Loucy (cell line): ENCODE measurements at regions not wholly inside any gene's neighbourhood (a gene's known extent, or its start where the extent isn't known, plus 50 kb on each side); places are given as distances from the start of the nearest gene placed in this dataset.

ENCODE experiments used
- H2AFZ ChIP-seq: fragments of 200-600 bp; sonication (generic); 2 replicates; pipeline ENCODE4 v1.6.0; 2016; ENCODE audit warnings: antibody characterized with exemption, mild to moderate bottlenecking, low read length, moderate library complexity
- H3F3A ChIP-seq: fragments of 200-600 bp; 2 replicates; pipeline ENCODE4 v1.6.0; 2016; ENCODE audit warnings: antibody characterized with exemption, low read depth, mild to moderate bottlenecking
- H3K27me3 ChIP-seq: fragments of 200-600 bp; sonication (generic); 2 replicates; pipeline ENCODE4 v1.6.1; 2014; ENCODE audit warnings: low read length, mild to moderate bottlenecking; ENCODE audit not compliant: insufficient read depth, poor library complexity, severe bottlenecking
- H3K36me3 ChIP-seq: fragments of 200-600 bp; sonication (generic); 2 replicates; pipeline ENCODE4 v1.6.1; 2016; ENCODE audit warnings: low read length; ENCODE audit not compliant: insufficient read depth
- H3K4me1 ChIP-seq: fragments of 200-600 bp; sonication (generic); 2 replicates; pipeline ENCODE4 v1.5.1; 2014; ENCODE audit warnings: low read length, mild to moderate bottlenecking; ENCODE audit not compliant: insufficient read depth, poor library complexity, severe bottlenecking
- H3K4me2 ChIP-seq: fragments of 200-600 bp; sonication (generic); 2 replicates; pipeline ENCODE4 v1.6.0; 2014; ENCODE audit warnings: antibody characterized with exemption, low read length, low read depth, mild to moderate bottlenecking; ENCODE audit not compliant: poor library complexity, severe bottlenecking
- H3K4me3 ChIP-seq: fragments of 200-600 bp; sonication (generic); 2 replicates; pipeline ENCODE4 v1.5.1; 2014; ENCODE audit warnings: low read length, mild to moderate bottlenecking, mixed read lengths; ENCODE audit not compliant: poor library complexity, severe bottlenecking
- H3K79me2 ChIP-seq: fragments of 200-600 bp; sonication (generic); 2 replicates; pipeline ENCODE4 v1.6.1; 2014; ENCODE audit warnings: low read length; ENCODE audit not compliant: insufficient read depth
- H3K9ac ChIP-seq: fragments of 200-600 bp; sonication (generic); 2 replicates; pipeline ENCODE4 v1.6.0; 2014; ENCODE audit warnings: mild to moderate bottlenecking, low read depth, low read length, moderate library complexity; ENCODE audit not compliant: poor library complexity, severe bottlenecking
- H3K9me2 ChIP-seq: fragments of 200-600 bp; sonication (generic); replicated peaks from 2 replicates; pipeline ENCODE4 v1.6.1; 2016; ENCODE audit warnings: low read depth, low read length, mixed read lengths
- H3K9me3 ChIP-seq: fragments of 200-600 bp; sonication (generic); 2 replicates; pipeline ENCODE4 v1.6.1; 2014; ENCODE audit warnings: mild to moderate bottlenecking, antibody characterized with exemption, low read length, low read depth; ENCODE audit not compliant: insufficient read depth
- H4K20me1 ChIP-seq: fragments of 200-600 bp; sonication (generic); 2 replicates; pipeline ENCODE4 v1.6.0; 2014; ENCODE audit warnings: antibody characterized with exemption, low read length, mild to moderate bottlenecking; ENCODE audit not compliant: insufficient read depth, poor library complexity, severe bottlenecking
- CTCF ChIP-seq: fragments of 200-600 bp; sonication (generic); conservative IDR thresholded peaks from 2 replicates; pipeline ENCODE4 v1.5.1; 2014; ENCODE audit warnings: mild to moderate bottlenecking, antibody characterized with exemption, low read length
- EZH2phosphoT487 ChIP-seq: fragments of 200-600 bp; IDR thresholded peaks from 2 replicates; pipeline ENCODE4 v1.6.1; 2018; ENCODE audit warnings: antibody characterized with exemption, mild to moderate bottlenecking, moderate library complexity, borderline replicate concordance

DNA sequence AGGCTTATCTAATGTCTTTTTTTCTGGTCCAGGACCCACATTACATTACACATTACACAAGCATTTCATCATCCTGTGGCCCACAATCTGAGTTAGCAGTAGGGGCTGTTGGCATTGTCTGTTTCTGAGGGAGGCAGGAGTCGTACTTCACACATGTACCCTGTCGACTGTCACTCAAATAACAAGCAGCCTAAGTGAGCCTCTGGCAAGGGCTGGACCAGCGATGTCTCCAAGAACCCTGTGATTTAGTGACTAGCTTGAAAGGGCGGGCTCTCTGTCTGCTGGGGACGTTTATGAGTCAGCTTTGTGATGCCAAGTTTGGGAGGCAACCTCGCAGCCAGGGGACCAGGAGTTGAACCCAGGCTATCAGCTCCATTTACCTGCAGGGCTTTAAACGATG lies 251.4 kb downstream of the HS3ST3B1 start:
- H3K9me2 ChIP-seq: no peaks in the 10 kb centered on the region
- no peaks in the 10 kb centered on the region for H3K79me2 ChIP-seq
- TF ChIP-seq CTCF (no peak), EZH2phosphoT487 (no peak)
- H3K9me3 ChIP-seq: peaks cover 14% of the 10 kb centered on the region; the same call in 1 of the 2 replicates
- H3K4me1 ChIP-seq: no peaks in the 10 kb centered on the region
- no peak overlapping the region for H3K4me3 ChIP-seq
- H4K20me1 ChIP-seq: no peaks in the 10 kb centered on the region
- no peak overlapping the region for H2AFZ ChIP-seq
- no peaks in the 10 kb centered on the region for H3K36me3 ChIP-seq
- H3F3A ChIP-seq: no peaks in the 10 kb centered on the region
- H3K9ac ChIP-seq: no peak overlapping the region
- no peaks in the 10 kb centered on the region for H3K27me3 ChIP-seq
- no peak overlapping the region for H3K4me2 ChIP-seq

DNA sequence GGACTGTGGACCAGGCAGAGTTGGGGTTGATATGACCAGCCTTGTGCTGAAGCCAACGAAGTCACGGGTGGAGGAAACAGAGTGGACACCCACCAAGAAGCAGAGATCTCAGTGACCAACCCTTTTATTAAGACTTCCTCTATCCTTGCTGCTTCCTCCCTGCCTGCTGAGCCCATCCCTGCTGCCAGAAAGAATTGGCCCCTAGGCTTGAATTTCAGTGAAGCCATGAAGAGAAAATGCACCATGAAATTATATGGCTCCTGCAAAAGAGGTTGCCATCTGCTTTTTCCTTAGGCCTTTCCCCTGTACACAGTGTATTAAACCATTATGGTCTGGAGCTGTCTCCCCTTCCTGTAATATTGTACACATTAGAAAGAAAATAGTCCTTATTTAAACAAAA lies 246.7 kb downstream of the HS3ST3B1 start:
- H2AFZ ChIP-seq: no peak overlapping the region
- no peaks in the 10 kb centered on the region for H3K36me3 ChIP-seq
- 0 out of 2 replicates have a peak, but pooled peaks cover 4% of the 10 kb centered on the region for H3K9me3 ChIP-seq
- no peaks in the 10 kb centered on the region for H3K4me1 ChIP-seq
- no peaks in the 10 kb centered on the region for H3K9me2 ChIP-seq
- no peaks in the 10 kb centered on the region for H4K20me1 ChIP-seq
- H3K4me3 ChIP-seq: no peak overlapping the region
- no peaks in the 10 kb centered on the region for H3K79me2 ChIP-seq
- H3K27me3 ChIP-seq: no peaks in the 10 kb centered on the region
- no peak overlapping the region for H3K4me2 ChIP-seq
- H3F3A ChIP-seq: no peaks in the 10 kb centered on the region
- no peak overlapping the region for H3K9ac ChIP-seq
- TF ChIP-seq CTCF (no peak), EZH2phosphoT487 (no peak)

DNA sequence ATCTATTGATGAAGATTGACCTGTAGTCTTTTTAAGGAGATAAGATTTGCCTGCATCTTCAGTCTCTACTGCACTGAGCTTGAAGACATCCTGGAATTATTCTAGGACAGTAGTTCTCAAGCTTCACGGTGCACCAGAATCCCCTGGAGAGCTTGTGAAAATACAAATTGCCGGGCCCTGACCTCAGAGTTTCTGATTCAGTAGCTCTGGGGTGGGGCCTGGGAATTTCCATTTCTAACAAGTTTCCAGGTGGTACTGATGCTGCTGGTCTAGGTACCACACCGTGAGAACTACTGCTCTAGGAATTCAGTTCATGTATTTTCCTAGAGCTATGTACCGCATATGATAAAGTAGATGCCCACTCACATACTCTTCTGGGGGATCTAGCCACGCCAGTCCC lies 246.1 kb downstream of the HS3ST3B1 start:
- no peaks in the 10 kb centered on the region for H3K27me3 ChIP-seq

More for the DNA sequence above, 246.1 kb downstream of the HS3ST3B1 start:
- H3K4me3 ChIP-seq: no peak overlapping the region
- H3K9me3 ChIP-seq: 0 out of 2 replicates have a peak, but pooled peaks cover 4% of the 10 kb centered on the region
- TF ChIP-seq CTCF (no peak), EZH2phosphoT487 (no peak)
- H3K9ac ChIP-seq: no peak overlapping the region
- no peak overlapping the region for H3K4me2 ChIP-seq
- no peaks in the 10 kb centered on the region for H3K79me2 ChIP-seq
- H3K9me2 ChIP-seq: no peaks in the 10 kb centered on the region
- H3F3A ChIP-seq: no peaks in the 10 kb centered on the region
- H4K20me1 ChIP-seq: no peaks in the 10 kb centered on the region
- H2AFZ ChIP-seq: no peak overlapping the region
- H3K36me3 ChIP-seq: no peaks in the 10 kb centered on the region
- H3K4me1 ChIP-seq: no peaks in the 10 kb centered on the region
